DND-41 (cell line): ENCODE measurements at regions not wholly inside any gene's neighbourhood (a gene's known extent, or its start where the extent isn't known, plus 50 kb on each side); places are given as distances from the start of the nearest gene placed in this dataset.

ENCODE experiments used
- EZH2 ChIP-seq: IDR thresholded peaks from 3 replicates; pipeline ENCODE4 v1.6.1; 2012; ENCODE audit warnings: borderline replicate concordance, low read depth, mild to moderate bottlenecking, moderate library complexity, low read length, inconsistent platforms; ENCODE audit not compliant: severe bottlenecking
- TF ChIP-seq, protein P1 (sequence below): IDR thresholded peaks from 2 replicates; pipeline ENCODE4 v1.5.1; 2012; ENCODE audit warnings: borderline replicate concordance, low read length, moderate library complexity, mild to moderate bottlenecking; ENCODE audit not compliant: poor library complexity, severe bottlenecking; ENCODE audit errors: extremely low read depth

GRCh38 chr11:115687934-115688333 is 183.7 kb upstream of the CADM1 start:
- TF ChIP-seq, protein P1, sequence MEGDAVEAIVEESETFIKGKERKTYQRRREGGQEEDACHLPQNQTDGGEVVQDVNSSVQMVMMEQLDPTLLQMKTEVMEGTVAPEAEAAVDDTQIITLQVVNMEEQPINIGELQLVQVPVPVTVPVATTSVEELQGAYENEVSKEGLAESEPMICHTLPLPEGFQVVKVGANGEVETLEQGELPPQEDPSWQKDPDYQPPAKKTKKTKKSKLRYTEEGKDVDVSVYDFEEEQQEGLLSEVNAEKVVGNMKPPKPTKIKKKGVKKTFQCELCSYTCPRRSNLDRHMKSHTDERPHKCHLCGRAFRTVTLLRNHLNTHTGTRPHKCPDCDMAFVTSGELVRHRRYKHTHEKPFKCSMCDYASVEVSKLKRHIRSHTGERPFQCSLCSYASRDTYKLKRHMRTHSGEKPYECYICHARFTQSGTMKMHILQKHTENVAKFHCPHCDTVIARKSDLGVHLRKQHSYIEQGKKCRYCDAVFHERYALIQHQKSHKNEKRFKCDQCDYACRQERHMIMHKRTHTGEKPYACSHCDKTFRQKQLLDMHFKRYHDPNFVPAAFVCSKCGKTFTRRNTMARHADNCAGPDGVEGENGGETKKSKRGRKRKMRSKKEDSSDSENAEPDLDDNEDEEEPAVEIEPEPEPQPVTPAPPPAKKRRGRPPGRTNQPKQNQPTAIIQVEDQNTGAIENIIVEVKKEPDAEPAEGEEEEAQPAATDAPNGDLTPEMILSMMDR = no peak
- no peak for TF ChIP-seq EZH2
